ENCODE measurements at regions not wholly inside any gene's neighbourhood (a gene's known extent, or its start where the extent isn't known, plus 50 kb on each side); places are given as distances from the start of the nearest gene placed in this dataset.

GRCh38 chr10:28769091-28769604 lies 91.8 kb downstream of the BAMBI start:
- no peak for TF ChIP-seq RAD21 (IDR thresholded peaks at IDR 0.05; ENCODE audit: low read depth)
- no peak for TF ChIP-seq CTCF (IDR thresholded peaks at IDR 0.05 in 2 of 3, conservative IDR thresholded peaks at IDR 0.05 in 1 of 3; ENCODE audit: borderline replicate concordance in 1 of 3, insufficient read depth in 1 of 3, low read depth in 2 of 3, low read length in 2 of 3)
- no peak for TF ChIP-seq SP1 (IDR thresholded peaks at IDR 0.05; ENCODE audit: low read depth)
- TF ChIP-seq POLR2A (IDR thresholded peaks at IDR 0.05; ENCODE audit: borderline replicate concordance, extremely low read depth, insufficient read depth, insufficient read length): no peak

All from HCT116 (cell line).